Islet precursor cell (in vitro differentiated cells): ENCODE measurements at regions not wholly inside any gene's neighbourhood (a gene's known extent, or its start where the extent isn't known, plus 50 kb on each side); places are given as distances from the start of the nearest gene placed in this dataset.

ENCODE experiments used
- DNase-seq: peaks from one replicate; pipeline ENCODE4 v3.0.0-alpha.2; 2018

DNA sequence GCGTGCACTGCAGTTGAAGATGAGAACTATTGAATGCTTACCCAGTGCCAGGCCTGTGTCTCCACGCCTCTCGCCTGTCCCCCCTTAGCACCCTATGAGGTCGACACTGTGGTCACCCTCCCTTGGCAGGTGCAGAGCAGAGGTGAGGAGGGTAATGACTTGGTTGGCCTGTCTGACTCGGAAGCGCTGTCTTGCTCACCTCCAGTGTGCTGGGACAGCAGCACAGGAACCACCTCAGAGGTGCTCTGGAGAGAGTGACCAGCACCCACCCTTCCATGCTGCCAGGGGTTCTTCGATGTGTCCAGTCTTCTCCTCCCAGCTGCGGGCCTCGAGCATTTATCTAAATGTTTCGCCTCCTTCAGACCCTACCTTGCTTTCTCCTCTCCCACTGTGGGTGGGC is 178.3 kb upstream of the IRX2 start:
- peak; percentile 48 for DNase-seq

DNA sequence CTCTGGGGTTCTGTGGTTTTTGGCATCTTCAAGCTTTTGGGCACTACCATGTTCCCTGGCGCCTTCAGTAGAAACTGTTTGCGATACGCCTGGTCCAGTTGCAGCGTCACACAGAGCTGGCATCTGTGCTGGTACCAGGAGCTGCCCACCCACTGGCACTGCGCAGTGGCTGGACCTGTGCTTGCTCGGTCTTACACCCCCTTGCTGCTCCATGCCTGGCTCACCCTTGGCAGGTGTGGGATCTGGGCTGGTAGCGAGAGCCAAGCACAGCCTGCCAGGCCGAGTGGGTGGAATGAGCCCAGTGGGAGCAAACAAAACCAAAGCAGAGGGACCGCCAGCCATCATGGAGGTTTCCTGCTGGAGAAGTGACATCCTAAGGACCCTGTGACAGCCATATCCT is 170.2 kb upstream of the IRX2 start:
- DNase-seq = peak; percentile 23

DNA sequence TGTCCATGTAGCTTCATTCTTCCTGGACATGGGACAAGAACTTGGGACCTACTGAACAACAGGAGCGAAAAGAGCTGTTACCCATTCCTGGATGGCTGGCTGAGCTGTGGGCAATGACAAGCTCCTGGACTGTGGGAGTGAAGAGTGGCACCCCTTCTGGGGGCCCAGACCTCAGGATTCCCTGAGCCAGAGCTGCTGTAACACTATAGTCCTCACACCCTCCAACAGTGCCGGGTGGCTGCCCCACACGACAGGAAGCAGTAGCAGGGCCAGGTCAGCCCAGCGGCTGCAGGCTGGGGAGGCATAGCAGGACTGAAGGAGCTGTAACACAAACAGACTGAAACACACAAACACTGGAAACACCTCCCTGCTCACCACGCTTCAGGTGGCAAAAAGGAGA is 169.7 kb upstream of the IRX2 start:
- DNase-seq = peak; percentile 37

DNA sequence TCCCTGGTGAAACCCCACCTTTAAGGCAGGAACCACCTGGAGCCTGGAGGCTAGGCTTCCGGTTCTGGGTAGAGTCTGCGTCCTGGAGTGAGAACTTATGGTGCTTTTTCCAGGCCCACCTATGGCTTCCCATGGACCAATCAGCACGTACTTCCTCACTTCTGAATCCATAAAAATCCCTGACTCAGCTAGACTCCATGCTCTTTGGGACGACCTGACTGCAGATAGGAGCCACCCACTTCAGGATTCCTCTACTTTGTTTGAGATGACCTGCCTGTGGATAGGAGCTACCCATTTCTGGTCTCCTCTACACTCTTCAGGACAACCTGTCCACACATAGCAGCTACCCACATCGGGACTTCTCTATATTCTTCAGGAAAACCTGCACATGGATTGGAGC is 168.8 kb upstream of the IRX2 start:
- peak; percentile 14 for DNase-seq

DNA sequence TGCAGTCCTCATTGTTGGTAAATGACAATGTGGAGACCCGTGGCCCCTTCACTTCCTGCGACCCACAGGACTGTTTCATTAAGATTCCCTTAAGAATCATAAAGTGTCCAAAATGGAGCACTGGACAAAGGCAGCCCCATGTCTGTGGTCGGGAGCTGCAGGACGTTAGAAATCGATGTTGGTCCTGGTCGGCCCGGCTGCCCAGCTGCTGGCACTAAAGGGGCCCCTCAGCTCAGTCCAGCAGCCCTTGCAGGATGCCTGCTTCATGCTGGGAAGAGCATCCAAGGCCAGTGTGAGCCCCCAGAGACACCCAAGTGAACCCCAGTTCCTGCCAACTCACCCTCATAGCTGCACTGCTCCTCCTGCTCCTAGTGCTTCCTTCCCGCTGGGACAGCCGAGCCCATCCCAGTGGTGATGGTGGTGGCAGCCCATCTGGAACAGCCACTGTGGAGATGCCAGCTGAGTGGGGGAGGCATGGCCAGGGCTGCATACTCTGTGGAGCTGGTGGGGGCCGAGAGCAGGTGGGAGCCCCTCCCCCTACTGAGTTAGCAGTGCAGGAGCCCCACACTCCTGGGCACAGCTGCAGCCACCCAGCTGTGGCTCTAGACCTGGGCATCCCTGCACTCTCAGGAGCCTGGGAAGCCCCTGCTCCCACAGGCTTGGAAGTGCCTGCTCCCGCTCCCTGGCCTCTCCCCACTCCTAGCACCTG is 168.0 kb upstream of the IRX2 start:
- DNase-seq = peak; percentile 10

DNA sequence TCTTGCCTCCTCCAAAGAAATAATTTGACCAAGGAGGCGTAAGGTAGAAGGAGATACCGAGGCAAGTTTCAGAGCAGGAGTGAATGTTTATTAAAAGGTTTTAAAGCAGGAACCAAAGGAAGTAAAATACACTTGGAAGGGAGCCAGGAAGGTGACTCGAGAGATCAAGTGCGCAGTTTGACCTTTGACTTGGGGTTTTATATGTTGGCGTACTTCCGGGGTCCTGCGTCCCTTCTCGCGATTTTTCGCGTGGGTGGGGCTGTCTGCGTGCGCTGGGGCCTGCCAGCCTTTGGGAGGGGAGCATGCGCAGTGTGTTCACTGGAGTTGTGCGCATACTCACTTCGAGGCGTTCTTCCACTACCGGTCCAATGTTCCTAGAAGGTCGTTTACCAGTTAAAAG is 166.0 kb upstream of the IRX2 start:
- no peak for DNase-seq

DNA sequence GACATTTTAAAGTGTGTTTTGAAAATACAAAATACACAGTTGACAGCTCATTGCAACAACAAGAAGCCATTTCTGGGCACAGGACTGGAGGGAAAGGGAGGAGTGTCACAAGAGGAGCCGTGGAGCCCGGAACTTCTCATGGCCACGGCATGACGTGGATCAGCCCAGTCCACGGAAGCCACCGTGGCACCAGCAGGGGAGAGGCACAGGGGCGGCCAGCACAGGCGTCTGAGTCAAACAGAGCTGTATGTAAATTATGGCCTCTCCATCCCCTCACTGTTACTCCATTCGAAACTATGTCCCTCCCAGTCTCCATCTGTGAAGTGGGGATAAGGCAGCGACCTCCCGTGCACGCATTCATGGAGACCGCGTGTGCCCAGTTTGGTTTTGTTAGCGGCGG is 165.6 kb upstream of the IRX2 start:
- peak; percentile 32 for DNase-seq

DNA sequence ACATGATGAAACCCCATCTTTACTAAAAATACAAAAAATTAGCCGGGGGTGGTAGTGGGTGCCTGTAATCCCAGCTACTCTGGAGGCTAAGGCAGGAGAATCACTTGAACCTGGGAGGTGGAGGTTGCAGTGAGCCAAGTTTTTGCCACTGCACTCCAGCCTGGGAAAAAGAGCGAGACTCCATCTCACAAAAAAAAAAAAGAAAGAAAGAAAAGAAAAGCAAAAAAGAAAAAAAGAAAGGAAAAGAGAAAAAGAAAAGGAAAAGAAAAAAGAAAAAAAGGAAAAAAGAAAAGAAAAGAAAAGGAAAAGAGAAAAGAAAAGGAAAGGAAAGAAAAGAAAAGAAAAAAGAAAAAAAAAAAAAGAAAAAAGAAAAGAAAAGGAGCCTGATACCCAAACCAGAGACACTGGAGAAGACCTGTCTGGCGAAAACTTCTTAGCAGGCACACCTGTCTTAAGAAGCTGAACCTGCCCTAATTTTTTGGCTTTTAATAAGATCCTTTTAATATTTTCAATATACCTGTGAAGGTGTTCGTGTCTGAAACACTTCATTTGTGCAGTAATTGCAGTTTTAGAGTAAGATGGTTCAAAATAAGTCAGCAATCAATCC is 164.7 kb upstream of the IRX2 start:
- DNase-seq = no peak

DNA sequence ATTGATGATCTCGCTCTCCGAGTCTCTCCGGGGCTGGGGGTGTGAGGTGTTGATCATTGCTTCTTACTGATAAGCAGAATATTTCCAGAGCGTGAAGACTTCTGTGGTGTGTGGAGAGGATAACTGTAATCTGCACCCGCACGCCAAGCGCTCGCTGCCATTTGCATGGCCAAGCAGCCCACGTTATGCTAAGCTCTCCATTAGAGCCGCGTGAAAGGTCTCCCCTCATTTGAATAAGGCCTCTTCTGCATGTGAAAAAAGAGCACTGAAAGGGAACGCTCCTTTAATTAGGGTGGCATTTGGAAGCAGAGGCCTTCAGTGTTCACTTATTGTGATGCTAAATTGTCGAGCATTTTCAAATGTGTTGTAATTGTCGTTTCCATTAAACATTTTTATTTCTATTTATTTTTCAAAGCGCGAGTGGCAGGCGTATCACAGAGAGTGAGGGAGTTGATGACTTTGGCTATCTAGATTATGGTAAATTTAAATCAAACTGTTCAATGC is 163.6 kb upstream of the IRX2 start:
- DNase-seq = peak; percentile 26

DNA sequence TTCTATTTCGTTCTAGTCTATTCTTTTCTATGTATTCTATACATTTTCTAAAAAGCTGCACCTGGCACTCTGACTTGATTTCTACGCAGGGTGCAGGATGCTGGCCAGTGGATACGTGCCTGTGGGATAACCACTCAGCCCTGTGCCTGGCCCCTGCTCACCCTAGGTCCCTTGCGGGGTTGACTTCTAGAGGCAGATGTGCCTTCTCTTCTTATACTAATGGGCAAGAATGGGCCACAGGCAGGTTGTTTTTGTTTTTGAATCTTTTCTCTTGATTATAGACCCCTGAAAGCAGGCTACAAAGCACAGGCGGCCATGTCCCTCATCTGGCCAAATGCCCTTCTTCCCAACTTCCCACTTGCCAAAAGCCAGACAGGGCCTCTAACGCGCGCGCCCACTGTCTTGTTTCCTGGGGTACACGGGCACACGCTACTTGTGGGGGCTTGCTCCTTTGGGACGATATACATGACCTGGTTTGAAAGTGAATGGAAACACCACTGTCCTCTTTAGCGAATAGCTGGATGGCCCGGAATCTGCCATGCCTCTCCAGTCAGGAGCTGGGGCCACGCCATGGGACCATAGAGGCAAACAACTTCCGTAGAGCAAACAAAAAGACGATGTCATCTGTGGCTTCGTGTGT is 162.7 kb upstream of the IRX2 start:
- DNase-seq = peak; percentile 32

DNA sequence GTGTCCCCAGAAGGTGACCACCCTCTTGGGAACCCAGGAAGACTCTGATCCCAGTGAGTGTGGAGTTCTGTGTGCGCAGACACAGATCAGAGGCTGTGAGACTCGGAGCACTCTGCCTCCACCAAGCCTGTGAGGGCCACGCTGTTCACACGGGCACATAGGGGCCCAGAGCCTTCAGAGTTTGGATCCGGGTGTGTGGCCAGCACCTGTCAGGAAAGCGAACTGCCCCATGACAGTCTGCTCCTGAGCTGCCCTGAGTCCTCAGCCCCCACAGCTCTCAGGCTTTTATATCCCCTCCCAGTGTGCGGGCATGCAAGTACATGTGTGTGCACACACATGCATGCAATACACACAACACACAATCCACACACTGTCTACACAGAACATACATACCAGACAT is 161.8 kb upstream of the IRX2 start:
- DNase-seq = peak; percentile 26

DNA sequence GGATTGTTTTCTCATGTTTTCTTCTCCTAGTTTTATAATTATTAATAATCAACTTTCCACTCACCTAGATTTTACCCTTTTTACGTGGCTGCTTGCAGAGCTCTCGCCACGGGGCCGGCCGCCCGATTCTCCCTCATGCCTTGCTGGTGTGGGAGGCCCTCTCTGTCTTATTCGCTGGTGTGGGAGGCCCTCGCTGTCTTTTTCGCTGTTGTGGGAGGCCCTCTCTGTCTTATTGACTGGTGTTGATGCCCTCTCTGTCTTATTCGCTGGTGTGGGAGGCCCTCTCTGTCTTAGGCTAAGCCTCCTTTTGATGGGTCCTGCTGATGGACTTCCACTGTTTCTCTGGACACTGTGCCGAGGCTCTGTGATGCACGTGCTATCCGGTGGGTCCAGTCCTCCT is 161.3 kb upstream of the IRX2 start:
- DNase-seq = peak; percentile 43

DNA sequence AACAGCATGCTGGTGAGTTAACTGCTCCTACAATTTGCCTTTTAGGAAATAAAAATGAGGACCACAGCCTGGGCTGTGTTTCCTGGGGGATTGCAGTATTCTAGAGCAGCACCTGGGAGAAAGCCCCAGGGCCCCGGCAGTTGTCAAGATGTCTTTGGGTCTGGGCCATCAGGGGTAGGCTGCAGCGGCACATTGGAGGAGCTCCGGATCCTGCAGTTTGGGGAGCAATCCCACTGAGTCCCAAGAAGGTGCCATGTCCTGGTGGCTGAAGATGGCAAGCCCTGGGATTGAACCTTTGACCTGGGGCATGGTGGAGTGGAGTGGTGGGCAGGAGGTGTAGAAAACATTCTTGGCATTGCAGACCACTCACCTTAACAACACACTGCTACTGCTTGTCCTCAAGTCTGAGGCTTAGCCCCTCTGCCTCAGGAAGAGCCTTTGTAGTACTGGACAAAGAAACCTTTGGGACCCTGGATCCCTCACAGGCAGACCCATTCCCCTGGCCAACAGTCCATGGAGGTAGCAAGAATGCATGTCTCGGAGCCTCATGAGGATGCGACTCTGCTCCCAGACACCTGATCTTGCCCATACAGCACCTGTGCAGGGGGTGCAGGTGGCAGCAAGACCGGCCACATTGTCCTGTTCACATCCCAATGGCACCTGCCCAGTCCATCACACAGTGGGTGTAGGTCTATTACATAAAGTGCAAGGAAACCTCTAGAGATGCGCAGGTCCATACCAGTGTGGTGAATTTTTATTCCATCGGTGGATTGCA is 159.1 kb upstream of the IRX2 start:
- DNase-seq = peak; percentile 35

DNA sequence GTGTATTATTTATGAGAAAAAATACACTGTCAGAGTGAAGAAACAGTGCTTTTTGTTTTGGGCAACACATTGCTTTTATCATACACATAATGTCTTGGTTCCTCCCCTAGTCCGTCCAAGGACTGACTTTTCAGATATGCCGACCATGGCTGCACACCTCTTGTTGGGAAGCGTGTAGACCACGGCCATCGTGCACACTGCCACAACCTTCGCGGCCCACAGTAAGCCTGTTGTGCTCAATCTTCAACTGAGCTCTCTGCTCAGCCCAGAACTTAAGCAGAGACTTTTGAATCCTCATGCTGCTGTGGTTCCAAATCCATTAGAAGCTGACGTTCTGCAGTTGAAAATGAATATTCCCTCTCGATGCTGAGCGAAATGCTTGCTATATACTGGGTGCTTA is 157.6 kb upstream of the IRX2 start:
- DNase-seq = peak; percentile 30

DNA sequence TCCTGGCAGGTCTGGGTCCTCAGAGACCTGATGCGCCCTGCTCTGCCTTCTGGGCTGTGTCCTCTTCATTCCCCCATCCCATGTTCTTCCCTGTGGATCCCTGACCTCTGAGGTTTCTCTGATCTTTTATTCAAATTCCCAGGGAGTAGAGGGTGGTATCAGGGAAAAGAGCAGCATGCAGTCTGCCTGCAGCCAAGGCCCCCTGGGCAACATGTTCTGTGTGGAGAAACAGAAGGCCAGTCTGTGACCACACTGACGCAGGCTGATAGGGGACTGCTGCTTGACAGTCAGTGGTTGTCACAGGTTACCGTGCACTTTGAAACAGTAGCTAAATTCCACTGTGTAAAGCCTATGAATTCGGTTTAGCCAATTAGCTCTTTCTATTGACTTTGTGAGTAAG is 156.6 kb upstream of the IRX2 start:
- peak; percentile 19 for DNase-seq

DNA sequence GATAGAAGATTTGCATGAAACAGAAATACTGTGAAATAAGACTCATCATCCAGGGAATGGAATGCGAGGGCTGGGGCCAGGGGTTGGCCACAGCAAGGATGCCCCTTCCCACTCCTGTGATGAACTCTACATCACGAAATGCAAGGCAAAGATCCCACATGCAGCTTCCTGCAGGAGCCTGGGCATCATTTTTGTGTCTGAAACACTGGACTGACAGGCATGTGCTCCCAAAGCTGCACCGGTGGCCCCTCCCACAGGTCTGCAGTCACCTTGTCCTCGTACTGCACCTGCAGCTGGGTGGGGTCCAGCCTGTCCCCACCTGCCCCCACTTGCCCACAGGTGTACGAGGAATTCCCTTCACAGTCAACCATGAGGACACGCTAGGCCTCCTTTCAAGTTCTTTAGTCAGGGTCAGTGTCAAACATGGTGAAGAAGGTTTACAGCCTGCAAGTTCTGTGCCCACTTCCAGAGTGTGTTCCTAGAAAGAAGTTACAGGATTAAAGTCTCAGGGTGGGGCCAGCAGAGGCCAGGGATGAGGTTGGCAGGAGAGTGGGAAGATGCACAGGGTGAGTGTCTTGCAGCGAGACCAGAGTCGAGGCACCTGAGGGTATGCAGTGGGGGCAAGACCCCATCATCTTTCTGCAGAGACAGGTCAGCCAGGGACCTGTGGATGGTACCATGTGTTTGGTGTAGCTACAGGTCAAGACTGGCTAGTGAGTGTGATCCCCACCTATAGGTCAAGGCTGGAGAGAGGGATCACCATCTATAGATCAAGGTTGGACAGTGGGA is 155.0 kb upstream of the IRX2 start:
- DNase-seq = peak; percentile 26

DNA sequence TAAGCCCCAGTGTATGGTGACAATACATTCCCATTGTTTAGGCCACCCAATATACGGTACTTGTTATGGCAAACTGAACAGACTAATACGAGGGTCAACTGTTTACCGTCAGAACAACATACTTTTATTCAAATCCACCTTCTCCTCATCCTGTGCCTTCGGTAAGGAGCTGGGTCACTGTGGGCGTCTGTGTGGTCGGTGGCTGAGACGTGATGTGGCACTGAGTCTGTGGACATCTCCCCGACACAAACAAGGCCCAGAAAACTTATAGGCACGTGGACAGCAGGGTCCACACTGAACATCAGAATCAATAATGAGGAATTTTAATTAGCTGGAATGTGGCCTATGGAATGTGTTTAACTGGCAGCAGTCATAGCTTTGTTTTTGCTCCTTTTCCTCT is 154.3 kb upstream of the IRX2 start:
- peak; percentile 18 for DNase-seq

DNA sequence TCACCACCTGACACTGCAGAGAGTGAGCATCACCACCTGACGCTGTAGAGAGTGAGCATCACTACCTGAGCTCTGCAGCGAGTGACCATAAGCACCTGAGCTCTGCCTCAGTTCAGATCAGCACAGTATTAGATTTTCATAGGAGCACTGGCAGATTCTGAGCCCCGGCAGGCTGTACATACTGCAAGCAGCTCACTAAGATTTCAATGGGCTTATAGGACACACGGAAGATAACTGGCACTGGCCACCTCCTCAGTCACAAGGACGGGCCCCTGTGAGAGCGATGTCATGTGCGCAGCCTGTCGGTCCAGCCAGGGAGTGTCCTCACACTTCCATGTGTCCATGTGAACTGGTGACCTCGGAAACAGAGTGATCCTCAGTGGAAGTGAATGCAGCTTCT is 153.5 kb upstream of the IRX2 start:
- DNase-seq = peak; percentile 34

DNA sequence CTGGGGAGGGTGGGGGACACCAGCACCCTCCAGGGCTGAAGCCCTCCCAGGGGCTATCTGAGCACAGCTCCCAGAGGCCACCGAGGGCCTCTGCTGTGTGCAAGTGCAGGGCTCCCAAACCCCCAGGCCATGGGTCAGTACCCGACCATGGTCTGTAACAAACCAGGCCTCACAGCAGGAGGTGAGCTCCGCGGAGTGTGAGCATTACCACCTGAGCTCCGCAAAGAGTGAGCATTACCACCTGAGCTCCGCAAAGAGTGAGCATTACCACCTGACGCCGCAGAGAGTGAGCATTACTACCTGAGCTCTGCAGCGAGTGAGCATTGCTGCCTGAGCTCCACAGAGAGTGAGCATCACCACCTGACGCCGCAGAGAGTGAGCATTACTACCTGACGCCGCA is 152.9 kb upstream of the IRX2 start:
- no peak for DNase-seq

DNA sequence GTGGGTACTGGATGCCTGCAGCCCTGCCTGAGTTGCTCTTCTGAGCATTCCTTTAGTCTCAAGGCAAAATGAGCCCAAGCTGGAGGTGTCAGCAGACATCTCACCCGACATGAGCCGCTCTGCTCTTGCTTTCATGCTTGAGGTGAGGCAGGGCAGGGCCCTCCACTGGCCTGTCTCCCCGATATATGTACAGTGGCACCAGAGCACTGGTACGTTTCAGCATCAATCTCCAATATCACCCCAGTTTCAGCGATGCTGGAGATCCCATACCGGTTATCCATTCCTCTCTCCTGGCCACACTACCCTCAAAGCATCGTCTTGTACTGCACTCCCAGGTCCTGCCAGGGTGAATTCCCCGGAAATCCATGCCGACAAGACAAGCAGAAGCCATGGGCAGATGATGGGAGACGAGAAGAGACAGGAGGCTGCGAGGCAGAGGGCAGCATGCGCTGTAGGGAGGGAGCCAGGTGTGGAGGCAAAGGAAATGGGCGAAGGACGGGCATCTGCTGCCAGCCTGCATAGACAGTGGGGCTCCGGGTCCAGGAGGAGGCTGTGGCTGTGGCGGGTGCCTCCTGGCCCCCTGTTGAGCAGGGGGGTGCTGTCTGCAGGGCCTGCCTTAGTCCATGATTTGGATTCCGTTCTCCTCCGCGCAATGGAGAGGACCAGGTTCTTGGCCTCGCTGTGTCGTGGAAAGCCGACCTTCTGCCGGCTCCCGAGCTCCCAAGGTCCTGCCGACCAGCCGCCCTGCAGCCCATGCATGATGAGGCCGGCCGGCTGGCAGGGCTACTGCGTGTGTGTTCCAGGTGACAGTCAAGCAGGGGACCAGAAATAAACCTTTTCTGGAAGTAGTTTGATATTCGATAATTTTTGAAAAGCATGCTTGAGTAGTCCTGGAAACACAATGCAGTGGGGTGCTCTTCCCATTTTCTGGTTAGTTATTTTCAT is 152.2 kb upstream of the IRX2 start:
- peak; percentile 44 for DNase-seq

DNA sequence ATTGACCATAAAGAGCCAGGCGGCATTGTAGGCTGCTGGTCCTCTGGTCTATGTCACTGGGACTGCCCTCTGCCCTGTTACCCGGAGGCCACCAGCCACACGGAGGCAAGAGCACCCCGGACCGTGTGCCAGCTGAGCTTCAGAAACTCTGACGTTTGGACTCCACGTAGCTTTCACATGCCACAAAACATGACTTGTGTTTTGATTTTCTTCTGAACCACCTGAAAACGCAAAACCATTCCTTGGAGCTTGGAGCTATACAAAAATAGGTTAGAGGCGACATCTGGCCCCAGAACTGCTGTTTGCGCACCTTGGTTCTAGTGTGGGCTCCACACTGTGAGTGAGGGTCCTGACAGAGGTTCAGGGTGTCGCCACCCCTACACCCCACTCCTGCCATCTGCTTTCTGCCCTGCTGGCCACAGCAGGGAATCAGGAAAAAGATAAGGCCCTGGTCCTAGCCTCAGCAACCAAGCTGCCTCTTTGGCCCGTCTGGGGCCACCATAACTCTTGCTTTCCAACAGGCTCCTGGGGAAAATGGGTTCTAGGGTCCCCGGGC is 151.3 kb upstream of the IRX2 start:
- DNase-seq = peak; percentile 12
